HG03025 (cell line): ENCODE measurements at regions not wholly inside any gene's neighbourhood (a gene's known extent, or its start where the extent isn't known, plus 50 kb on each side); places are given as distances from the start of the nearest gene placed in this dataset.

Source experiments
- ATAC-seq: cut with Tn5 transposase; IDR thresholded peaks from one replicate; pipeline ENCODE4 v1.9.1; 2021; ENCODE audit warnings: mild to moderate bottlenecking, moderate library complexity; ENCODE audit not compliant: unreplicated experiment, low FRiP score

DNA sequence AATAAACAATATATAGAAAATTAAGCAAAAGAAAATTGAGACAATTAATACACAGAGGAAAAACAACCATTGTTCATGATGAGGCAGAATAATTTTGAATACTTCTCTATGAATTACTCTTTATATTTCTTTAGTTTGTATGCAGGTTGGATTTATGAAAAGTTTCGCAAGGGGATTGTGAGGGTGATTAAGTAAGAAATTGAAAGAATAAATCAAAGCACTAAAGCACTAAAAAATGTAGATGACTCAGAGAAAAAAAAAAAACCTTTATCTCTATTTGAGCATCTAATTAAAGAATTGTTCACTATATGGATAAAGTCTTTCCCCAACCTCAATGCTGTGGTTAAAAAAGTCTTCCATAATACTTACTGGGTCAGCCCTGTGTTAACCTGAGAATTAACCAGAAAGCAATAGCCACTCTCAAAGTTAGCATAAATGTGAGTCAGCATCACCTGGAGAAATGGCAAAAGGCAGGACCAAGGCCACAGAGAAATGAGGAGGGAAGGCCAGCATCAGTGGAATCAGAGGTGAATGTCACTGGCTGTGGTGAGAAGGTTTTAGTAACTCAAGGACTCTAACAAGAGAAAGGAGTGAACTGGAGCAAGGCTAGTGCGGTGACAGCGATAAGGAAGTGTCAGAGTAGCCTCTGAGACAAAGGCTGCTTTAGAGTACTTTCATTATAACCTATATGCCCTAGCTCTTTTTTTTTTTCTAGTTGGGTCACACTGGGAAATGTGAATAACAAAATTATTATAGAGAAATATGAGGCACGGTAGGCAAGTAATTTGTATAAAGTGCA is 310.4 kb downstream of the KCNC2 start:
- ATAC-seq: no peak

- no peak for ATAC-seq
Observed at GRCh38 chr12:74900232-74900631, 309.4 kb downstream of the KCNC2 start.

- ATAC-seq: no peak
Observed at GRCh38 chr12:74903522-74903921, 306.1 kb downstream of the KCNC2 start.

DNA sequence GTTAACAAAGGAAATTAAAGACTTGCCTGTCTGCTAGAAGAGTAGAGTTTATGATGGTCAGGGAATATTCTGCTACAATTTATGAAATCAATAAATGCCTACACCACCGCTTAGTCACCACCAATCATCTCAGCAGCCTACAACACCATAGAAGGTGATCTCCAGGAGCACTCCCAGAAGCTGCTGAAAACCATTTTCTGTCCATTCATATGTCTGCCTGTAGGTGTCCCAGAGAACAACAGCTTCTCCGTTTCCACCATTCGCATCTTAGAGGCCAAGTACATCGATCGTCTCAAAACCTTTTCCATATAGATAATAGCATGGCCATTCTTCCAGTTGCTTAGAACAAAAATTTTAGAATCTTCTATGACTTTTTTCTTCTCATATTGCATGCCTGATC is 303.4 kb downstream of the KCNC2 start:
- no peak for ATAC-seq

DNA sequence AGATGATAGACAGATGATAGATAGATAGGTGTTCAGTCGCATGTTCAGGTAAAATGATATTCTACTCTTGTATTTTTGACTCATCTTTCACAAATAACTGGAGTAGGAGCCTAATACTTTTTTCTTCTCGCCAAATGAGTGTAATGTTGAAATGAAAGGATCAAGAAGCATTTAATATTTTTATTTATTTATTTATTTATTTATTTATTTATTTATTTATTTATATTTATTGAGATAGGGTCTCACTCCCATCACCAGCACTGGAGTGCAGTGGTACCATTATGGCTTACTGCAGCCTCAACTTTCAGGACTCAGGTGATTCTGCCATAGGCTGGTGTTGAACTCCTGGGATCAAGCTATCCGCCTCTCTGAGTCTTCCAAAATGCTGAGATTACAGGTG is 298.8 kb downstream of the KCNC2 start:
- no peak for ATAC-seq

DNA sequence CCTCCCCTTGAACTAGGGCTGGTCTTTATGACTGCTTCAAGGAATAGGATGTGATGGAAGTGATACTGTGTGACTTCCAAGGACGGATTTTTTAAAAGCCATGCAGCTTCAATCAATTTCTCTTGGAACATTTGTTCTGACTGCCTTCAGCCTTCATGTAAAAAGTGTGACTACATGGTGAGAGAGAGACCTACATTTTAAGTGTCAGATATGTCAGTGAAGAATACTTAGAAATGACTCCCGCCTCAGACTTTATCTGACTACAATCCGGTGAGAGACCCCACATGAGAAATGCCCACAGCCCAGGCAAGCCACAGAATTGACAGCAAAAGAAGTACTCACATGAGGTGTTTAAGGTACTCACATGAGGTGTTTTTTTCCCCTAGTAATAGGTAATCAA is 295.3 kb downstream of the KCNC2 start:
- ATAC-seq: no peak

DNA sequence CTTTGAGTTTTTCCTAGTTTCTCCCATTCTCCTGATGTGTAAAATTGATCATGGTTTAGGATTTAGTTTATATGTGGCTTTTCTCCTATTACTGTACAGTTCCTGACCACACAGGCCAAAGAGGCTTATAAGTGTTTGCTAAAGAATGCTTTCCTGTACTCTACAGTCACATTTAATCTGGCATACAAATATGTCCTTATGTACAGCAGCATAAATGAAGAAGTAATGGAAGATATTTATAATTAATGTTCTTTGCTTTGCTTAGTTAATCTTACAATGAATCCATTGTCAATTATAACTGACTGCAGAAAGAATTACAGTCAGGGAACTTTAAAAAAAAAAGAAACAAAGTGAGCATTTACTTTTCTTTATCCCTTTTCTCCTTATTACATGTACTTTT is 293.9 kb downstream of the KCNC2 start:
- no peak for ATAC-seq

DNA sequence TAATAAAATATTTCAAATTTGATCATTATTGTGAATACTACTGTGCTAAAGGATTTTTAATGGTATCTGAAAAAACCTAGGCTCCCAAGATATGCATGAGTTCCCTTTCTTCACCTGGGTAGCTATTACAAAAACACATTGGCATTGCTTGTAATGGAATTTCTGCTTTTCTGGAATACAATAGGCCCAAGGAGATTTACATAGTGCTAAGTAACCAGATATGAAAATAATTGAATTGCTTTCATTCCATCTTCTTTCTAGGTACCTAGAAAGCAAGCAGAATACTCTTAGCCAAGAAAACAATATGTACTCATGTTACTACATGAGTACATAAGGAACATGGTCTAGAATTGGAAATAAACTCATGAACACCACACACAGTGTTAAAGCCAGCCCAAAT is 291.9 kb downstream of the KCNC2 start:
- ATAC-seq: no peak

DNA sequence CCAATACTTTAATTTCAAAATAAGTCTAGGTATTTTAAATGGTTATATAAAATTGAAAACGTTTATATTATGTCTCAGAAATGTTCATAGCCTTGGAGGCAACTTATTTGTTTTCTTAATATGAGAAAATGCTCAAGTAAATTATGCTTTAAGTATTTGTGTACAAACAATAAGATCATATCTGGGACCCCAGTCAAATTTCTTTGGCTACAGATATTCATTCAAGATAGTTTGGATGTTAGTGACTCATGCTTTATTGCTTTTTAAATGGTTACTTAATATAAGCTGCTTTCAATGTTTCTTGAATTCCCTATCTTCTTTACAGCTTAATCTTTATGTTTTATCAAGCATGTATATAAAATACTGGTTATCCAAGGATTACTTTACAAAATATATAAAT is 291.3 kb downstream of the KCNC2 start:
- no peak for ATAC-seq

DNA sequence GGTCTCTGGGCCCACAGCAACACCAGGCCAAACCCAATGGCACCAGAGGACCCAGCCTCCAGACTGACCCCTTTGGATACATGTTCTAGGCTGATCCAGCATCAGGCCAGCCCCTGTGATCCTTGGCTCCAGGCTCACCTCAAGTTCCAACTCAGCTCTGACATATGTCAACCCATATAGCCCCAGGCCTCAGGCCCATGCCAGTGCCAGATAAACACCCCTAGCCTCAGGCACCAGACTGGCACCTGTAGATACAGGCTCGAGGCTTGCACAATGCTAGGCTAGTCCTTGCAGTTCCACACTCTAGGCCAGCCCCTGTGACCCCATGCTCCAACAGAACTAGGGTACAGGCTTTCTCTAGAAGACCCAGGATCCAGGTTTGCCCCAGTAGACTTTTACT is 287.5 kb downstream of the KCNC2 start:
- no peak for ATAC-seq

- ATAC-seq: no peak
Observed at GRCh38 chr12:74922642-74923041, 287.0 kb downstream of the KCNC2 start.

- ATAC-seq: no peak
Observed at GRCh38 chr12:74941670-74942069, 268.0 kb downstream of the KCNC2 start.

GRCh38 chr12:74945771-74946198 is 263.9 kb downstream of the KCNC2 start:
- ATAC-seq: no peak

- ATAC-seq: no peak
Observed at GRCh38 chr12:74953697-74954096, 255.9 kb downstream of the KCNC2 start.

DNA sequence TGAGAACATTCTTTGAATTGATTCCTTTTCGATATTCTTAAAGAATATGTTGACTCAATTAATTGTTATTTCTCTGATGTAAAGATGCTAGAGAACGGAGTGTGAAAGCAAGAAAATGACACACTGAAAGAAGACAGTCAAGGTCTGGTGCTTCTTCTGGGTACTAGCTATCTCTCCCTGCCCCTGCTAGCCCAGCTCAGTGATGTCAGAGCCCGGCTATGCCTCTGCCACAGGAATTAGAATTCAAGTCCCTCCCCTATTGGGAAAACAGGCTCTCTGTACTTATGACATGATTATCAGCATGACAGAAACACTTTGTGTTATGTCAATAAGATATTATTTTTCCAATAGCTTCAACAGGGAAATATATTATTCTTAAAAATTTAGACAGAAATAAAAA is 252.4 kb downstream of the KCNC2 start:
- no peak for ATAC-seq

GRCh38 chr12:74957634-74958033 is 252.0 kb downstream of the KCNC2 start:
- ATAC-seq: no peak

DNA sequence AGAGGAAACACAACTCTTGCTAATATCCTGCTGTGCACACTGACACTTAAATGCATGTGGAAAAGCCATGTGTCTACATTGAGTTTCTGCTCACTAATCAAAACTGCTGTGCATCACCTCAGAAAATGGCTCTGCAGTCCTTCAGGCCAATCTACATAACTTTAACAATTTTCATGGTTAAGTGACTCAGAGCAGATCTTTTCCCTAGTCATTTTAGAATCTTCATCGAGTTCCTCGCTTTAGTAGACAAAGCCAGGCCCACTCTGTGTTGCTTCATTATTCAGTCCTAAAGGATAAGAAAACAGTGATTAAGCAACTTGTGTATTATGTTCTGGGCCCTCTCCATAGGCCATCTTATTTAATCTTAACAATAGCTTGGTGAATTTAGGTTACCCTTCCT is 250.0 kb downstream of the KCNC2 start:
- ATAC-seq: no peak

DNA sequence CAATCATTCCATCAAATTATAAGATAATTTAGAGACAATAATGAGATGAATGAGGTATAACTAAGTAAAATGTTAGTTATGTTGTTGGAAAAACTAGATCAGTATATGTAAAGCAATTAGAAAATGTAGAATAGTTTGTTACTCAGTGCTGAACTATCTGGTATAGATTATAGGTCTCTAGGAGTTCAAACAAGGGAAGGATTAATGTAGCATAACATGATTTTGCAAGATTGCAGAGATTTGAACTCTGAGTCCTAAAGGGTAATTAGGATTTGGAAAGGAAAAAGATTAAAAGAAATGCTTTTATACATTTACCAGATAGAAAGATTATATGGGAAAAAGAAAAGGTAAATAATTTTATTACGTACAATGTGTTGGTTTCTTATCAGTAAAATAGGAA is 246.3 kb downstream of the KCNC2 start:
- ATAC-seq: no peak

DNA sequence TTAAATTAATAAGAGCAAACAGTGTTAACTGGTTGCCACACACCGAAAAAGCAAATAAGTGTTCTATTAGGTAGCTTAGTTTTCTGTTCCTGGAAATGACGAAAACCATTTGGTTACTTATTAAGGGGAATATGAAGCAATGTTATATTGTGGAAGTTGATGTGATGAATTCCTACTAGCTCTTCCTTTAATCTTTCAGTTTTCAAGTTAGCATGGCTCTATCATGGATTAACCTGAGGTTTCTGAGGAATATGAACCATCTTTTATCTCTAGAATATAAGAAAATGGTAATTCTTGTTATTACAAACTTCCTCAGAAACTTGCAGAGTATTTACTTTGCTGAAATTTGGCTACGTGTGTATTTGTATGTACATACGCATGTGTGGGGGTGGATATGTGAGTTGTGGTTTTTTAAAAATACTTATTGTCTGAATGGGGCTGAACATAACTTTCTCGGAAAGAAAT is 245.7 kb downstream of the KCNC2 start:
- ATAC-seq: no peak

DNA sequence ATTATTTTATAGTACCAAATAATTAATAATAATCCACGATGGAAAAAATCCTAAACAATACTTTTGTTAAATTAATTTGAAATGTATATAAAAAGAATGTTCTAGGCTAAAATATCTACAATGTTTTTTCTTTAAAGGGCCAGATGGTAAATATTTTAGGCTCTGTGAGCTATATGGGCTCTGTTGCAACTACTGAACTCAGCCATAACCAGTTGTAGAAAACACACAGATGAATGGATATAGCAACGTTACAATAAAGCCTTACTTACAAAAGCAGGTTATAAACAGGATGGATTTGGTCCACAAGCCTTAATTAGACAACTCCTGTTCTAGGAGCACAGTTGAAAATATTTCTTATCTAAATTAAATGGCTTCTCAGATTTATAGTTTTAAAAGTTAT is 245.2 kb downstream of the KCNC2 start:
- ATAC-seq: no peak

DNA sequence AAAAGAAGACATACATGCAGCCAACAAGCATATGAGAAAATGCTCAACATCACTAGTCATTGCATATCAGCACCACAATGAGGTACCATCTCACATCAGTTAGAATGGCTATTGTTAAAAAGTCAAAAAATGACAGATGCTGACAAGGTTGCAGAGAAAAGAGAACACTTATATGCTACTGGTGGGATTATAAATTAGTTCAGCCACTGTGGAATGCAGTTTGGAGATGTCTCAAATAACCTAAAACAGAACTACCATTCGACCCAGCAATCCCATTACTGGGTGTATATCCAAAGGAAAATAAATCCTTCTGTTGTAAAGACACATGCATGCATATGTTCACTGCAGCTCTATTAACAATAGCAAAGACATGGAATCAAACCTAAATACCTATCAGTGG is 238.4 kb downstream of the KCNC2 start:
- ATAC-seq: no peak

- no peak for ATAC-seq
Observed at GRCh38 chr12:74977832-74978481, 231.7 kb downstream of the KCNC2 start.
